Neural progenitor cell (in vitro differentiated cells): ENCODE measurements at regions not wholly inside any gene's neighbourhood (a gene's known extent, or its start where the extent isn't known, plus 50 kb on each side); places are given as distances from the start of the nearest gene placed in this dataset.

Source experiments
- EZH2 ChIP-seq: fragments of 200-600 bp; sonication (generic); IDR thresholded peaks from 2 replicates; pipeline ENCODE4 v1.6.1; 2017; ENCODE audit warnings: antibody characterized with exemption, mild to moderate bottlenecking, moderate library complexity
- EZH2phosphoT487 ChIP-seq: fragments of 200-600 bp; sonication (generic); IDR thresholded peaks from 2 replicates; pipeline ENCODE4 v1.6.1; 2017; ENCODE audit warnings: antibody characterized with exemption

GRCh38 chr3:79937567-79937966 lies 169.8 kb upstream of the ROBO1 start:
- peak; percentile 65 for TF ChIP-seq EZH2phosphoT487
- TF ChIP-seq EZH2, result no peak
